Glutamatergic neuron (in vitro differentiated cells): ENCODE measurements at regions not wholly inside any gene's neighbourhood (a gene's known extent, or its start where the extent isn't known, plus 50 kb on each side); places are given as distances from the start of the nearest gene placed in this dataset.
"Not testable (repeated sequence)": the region's sequence is repeated elsewhere in the genome, so short reads cannot be mapped to it uniquely, and the experiment has no call there.

Source experiments
- DNase-seq: peaks from one replicate; pipeline ENCODE4 v3.0.0; 2022
- H3K27ac Mint-ChIP-seq: one replicate; pipeline ENCODE4 v1.8.0; 2020; ENCODE audit warnings: mild to moderate bottlenecking, mixed read lengths, inconsistent platforms; ENCODE audit not compliant: unreplicated experiment
- H3K27me3 Mint-ChIP-seq: one replicate; pipeline ENCODE4 v1.8.0; 2020; ENCODE audit warnings: mild to moderate bottlenecking, moderate library complexity, mixed read lengths, inconsistent platforms; ENCODE audit not compliant: unreplicated experiment
- H3K36me3 Mint-ChIP-seq: one replicate; pipeline ENCODE4 v1.8.0; 2020; ENCODE audit warnings: mild to moderate bottlenecking, mixed read lengths, inconsistent platforms; ENCODE audit not compliant: unreplicated experiment
- H3K4me1 Mint-ChIP-seq: one replicate; pipeline ENCODE4 v1.8.0; 2020; ENCODE audit warnings: mild to moderate bottlenecking, low read depth, mixed read lengths, inconsistent platforms; ENCODE audit not compliant: unreplicated experiment
- H3K4me3 Mint-ChIP-seq: one replicate; pipeline ENCODE4 v1.8.0; 2020; ENCODE audit warnings: mild to moderate bottlenecking, mixed read lengths, inconsistent platforms; ENCODE audit not compliant: unreplicated experiment
- H3K9me3 Mint-ChIP-seq: one replicate; pipeline ENCODE4 v1.8.0; 2020; ENCODE audit warnings: mild to moderate bottlenecking, moderate library complexity, mixed read lengths, inconsistent platforms; ENCODE audit not compliant: unreplicated experiment
- CTCF ChIP-seq: fragments of 200-600 bp; sonication (generic); IDR thresholded peaks from one replicate; pipeline ENCODE4 v1.5.0; 2021; ENCODE audit not compliant: partially characterized antibody, unreplicated experiment

GRCh38 chr2:167646557-167646956 lies 600.8 kb downstream of the STK39 start:
- H3K4me1 Mint-ChIP-seq: no peaks in the 10 kb centered on the region
- no peaks in the 10 kb centered on the region for H3K27me3 Mint-ChIP-seq
- no peaks in the 10 kb centered on the region for H3K36me3 Mint-ChIP-seq
- TF ChIP-seq CTCF: no peak
- no peak overlapping the region for H3K27ac Mint-ChIP-seq
- H3K9me3 Mint-ChIP-seq: no peaks in the 10 kb centered on the region
- DNase-seq: no peak
- H3K4me3 Mint-ChIP-seq: no peak overlapping the region

DNA sequence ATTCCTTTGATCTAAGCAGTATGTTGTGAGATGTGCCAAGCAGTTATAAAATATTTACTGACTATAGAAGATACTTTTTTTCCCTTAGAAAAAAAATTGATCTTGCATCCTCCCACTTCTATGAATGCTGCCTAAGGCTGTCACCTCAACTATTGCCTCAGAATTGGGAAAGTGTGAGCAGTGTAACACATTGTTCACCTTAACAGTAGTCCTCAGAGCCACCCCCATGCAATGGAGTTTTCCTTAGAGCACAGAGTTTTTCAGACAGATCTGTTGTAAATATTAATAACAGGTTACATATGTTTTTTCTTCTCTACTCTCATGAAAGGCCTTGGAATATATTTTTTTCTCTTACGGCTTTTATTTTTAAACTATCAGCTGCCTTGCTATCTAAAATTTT lies 607.3 kb downstream of the STK39 start:
- Mint-ChIP-seq H3K9me3 (no peaks in the 10 kb centered on the region), H3K36me3 (no peaks in the 10 kb centered on the region), H3K4me1 (no peaks in the 10 kb centered on the region), H3K4me3 (no peak overlapping the region), H3K27me3 (no peaks in the 10 kb centered on the region), H3K27ac (no peak overlapping the region)
- no peak for TF ChIP-seq CTCF
- DNase-seq: no peak

- Mint-ChIP-seq H3K9me3 (no peaks in the 10 kb centered on the region), H3K4me1 (no peaks in the 10 kb centered on the region), H3K27ac (no peak overlapping the region), H3K27me3 (no peaks in the 10 kb centered on the region), H3K4me3 (no peak overlapping the region), H3K36me3 (no peaks in the 10 kb centered on the region)
- DNase-seq: no peak
- TF ChIP-seq CTCF: no peak
These were observed 609.7 kb downstream of the STK39 start for GRCh38 chr2:167637741-167638140.

DNA sequence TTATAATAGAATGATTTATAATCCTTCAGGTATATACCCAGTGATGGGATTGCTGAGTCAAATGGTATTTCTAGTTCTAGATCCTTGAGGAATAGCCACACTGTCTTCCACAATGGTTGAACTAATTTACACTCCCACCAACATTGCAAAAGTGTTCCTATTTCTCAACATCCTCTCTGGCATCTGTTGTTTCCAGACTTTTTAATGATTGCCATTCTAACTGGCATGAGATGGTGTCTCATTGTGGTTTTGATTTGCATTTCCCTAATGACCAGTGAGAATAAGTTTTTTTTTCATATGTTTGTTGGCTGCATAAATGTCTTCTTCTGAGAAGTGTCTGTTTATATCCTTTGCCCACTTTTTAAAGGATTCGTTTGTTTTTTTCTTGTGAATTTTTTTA lies 615.1 kb downstream of the STK39 start:
- not testable (repeated sequence) for DNase-seq, H3K4me1 Mint-ChIP-seq, H3K27me3 Mint-ChIP-seq, H3K27ac Mint-ChIP-seq, H3K36me3 Mint-ChIP-seq, H3K9me3 Mint-ChIP-seq, H3K4me3 Mint-ChIP-seq

- Mint-ChIP-seq H3K4me3 (no peak overlapping the region), H3K9me3 (no peaks in the 10 kb centered on the region), H3K4me1 (no peaks in the 10 kb centered on the region), H3K27ac (no peak overlapping the region), H3K36me3 (no peaks in the 10 kb centered on the region), H3K27me3 (no peaks in the 10 kb centered on the region)
- TF ChIP-seq CTCF: no peak
- no peak for DNase-seq
These were observed 620.4 kb downstream of the STK39 start for GRCh38 chr2:167626961-167627360.

DNA sequence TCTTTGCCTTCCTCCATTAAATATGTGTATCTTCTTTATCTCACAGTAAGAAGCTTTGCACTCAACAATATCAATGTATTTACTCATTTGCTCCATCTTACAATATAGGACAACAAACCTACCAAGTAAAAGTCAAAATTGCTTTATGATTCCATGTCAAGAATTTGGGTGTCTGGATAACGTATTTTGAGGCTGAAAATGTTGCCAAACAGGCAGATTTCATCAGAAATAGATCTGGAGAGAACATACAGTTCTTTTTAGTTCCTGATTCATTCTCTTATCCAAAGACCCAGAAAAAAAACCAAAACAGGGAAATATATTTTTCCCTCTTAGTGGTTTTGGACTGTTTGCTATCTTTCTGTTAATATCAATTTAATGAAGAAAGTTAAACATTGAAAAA lies 621.1 kb downstream of the STK39 start:
- no peak for TF ChIP-seq CTCF
- no peaks in the 10 kb centered on the region for H3K4me1 Mint-ChIP-seq
- no peaks in the 10 kb centered on the region for H3K27me3 Mint-ChIP-seq
- no peaks in the 10 kb centered on the region for H3K9me3 Mint-ChIP-seq
- H3K27ac Mint-ChIP-seq: no peak overlapping the region
- no peak overlapping the region for H3K4me3 Mint-ChIP-seq
- DNase-seq: no peak
- no peaks in the 10 kb centered on the region for H3K36me3 Mint-ChIP-seq
